Lower lobe of right lung (tissue), 2 donors: ENCODE measurements at regions not wholly inside any gene's neighbourhood (a gene's known extent, or its start where the extent isn't known, plus 50 kb on each side); places are given as distances from the start of the nearest gene placed in this dataset.

Experiments
- ATAC-seq, 2 donors: fragments of 200-7000 bp; cut with Tn5 transposase; one replicate each; pipeline ENCODE4 v1.9.1; 2020 to 2022; ENCODE audit warnings: mild to moderate bottlenecking in 2 of 2, moderate library complexity in 2 of 2
- DNase-seq: peaks from one replicate; pipeline ENCODE4 v3.0.0-alpha.2; 2020
- H3K27ac ChIP-seq: fragments of 200-600 bp; one replicate; pipeline ENCODE4 v1.8.0; 2022
- H3K27me3 ChIP-seq: fragments of 200-600 bp; one replicate; pipeline ENCODE4 v1.8.0; 2022; ENCODE audit warnings: low read depth
- H3K36me3 ChIP-seq: fragments of 200-600 bp; one replicate; pipeline ENCODE4 v1.8.0; 2022; ENCODE audit warnings: mild to moderate bottlenecking
- H3K4me1 ChIP-seq: fragments of 200-600 bp; one replicate; pipeline ENCODE4 v1.8.0; 2022
- H3K4me3 ChIP-seq: fragments of 200-600 bp; one replicate; pipeline ENCODE4 v1.8.0; 2022; ENCODE audit warnings: mild to moderate bottlenecking
- H3K9me3 ChIP-seq: fragments of 200-600 bp; one replicate; pipeline ENCODE4 v1.8.0; 2022
- CTCF ChIP-seq: fragments of 200-600 bp; IDR thresholded peaks from one replicate; pipeline ENCODE4 v1.8.0; 2022; ENCODE audit warnings: antibody characterized with exemption, mild to moderate bottlenecking
- intact Hi-C: fragments of 100-400 bp; cut with DNase I; formaldehyde crosslinking; loops from one replicate; pipeline ENCODE4 v1.11.0; 2022
- donor health status: DM: no; HTN: yes; CAD: no; lungs with severe emphysema.

DNA sequence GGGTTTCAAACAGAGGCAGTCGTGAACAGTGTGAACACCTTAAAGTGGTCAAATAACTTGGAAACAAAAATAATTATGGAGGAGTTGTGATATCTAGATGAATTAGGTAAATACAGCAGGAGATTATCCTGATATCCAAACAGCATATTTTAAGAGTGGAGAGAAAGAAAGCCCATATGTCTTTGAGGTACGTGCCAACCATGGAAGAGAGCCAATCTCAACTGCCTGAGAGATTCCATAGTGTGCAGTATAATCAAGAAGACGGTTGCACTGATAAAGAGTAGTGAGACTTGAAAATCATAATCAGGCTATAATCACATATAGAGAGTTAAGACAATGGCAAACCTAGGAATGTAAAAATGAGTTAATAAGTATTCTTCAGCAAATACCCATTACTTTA is 472.8 kb upstream of the SLITRK5 start:
- Histone ChIP-seq H3K4me3 (no peak overlapping the region), H3K27ac (no peak overlapping the region), H3K9me3 (no peaks in the 10 kb centered on the region), H3K27me3 (no peaks in the 10 kb centered on the region), H3K36me3 (no peaks in the 10 kb centered on the region), H3K4me1 (no peaks in the 10 kb centered on the region)
- ATAC-seq (no peak), DNase-seq (no peak)
- TF ChIP-seq CTCF: no peak
- intact Hi-C loops: no loop called here

GRCh38 chr13:87206708-87207107 is 464.5 kb upstream of the SLITRK5 start:
- Histone ChIP-seq H3K27ac (no peak overlapping the region), H3K4me1 (no peaks in the 10 kb centered on the region), H3K9me3 (no peaks in the 10 kb centered on the region), H3K36me3 (no peaks in the 10 kb centered on the region), H3K4me3 (no peak overlapping the region), H3K27me3 (no peaks in the 10 kb centered on the region)
- DNase-seq (no peak), ATAC-seq (no peak)
- TF ChIP-seq CTCF: no peak
- intact Hi-C loops: no loop called here

GRCh38 chr13:87207280-87208003 is 463.7 kb upstream of the SLITRK5 start:
- ATAC-seq (no peak), DNase-seq (no peak)
- Histone ChIP-seq H3K4me1 (no peaks in the 10 kb centered on the region), H3K36me3 (no peaks in the 10 kb centered on the region), H3K27ac (no peak overlapping the region), H3K4me3 (no peak overlapping the region), H3K9me3 (no peaks in the 10 kb centered on the region), H3K27me3 (no peaks in the 10 kb centered on the region)
- intact Hi-C loops: no loop called here
- no peak for TF ChIP-seq CTCF

DNA sequence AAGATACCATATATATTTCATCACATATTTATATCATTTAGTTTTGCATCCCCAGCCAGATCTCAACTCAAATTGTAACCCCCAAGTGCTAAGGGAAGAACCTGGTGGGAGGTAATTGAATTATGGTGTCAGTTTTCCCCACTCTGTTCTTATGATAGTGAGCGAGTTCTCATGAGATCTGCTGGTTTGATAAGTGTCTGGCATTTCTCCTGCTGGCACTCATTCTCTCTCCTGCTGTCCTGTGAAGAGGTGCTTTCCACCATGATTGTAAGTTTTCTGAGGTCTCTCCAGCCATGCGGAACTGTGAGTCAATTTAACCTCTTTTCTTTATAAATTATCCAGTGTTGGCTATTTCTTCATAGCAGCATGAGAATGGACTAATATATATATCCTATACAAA is 462.5 kb upstream of the SLITRK5 start:
- TF ChIP-seq CTCF: no peak
- H3K9me3 ChIP-seq: no peaks in the 10 kb centered on the region
- ATAC-seq: no peak
- H3K27me3 ChIP-seq: no peaks in the 10 kb centered on the region
- no peak for DNase-seq
- no peak overlapping the region for H3K4me3 ChIP-seq
- H3K4me1 ChIP-seq: no peaks in the 10 kb centered on the region
- H3K27ac ChIP-seq: no peak overlapping the region
- intact Hi-C loops: no loop called here
- no peaks in the 10 kb centered on the region for H3K36me3 ChIP-seq

- H3K4me3 ChIP-seq: no peak overlapping the region
- no peaks in the 10 kb centered on the region for H3K9me3 ChIP-seq
- no peak for TF ChIP-seq CTCF
- no peak overlapping the region for H3K27ac ChIP-seq
- no peak for ATAC-seq
- H3K4me1 ChIP-seq: no peaks in the 10 kb centered on the region
- no peak for DNase-seq
- no peaks in the 10 kb centered on the region for H3K36me3 ChIP-seq
- intact Hi-C loops: no loop called here
- H3K27me3 ChIP-seq: no peaks in the 10 kb centered on the region
Observed at GRCh38 chr13:87234981-87235380, 436.2 kb upstream of the SLITRK5 start.
